GM23338 (cell line): ENCODE measurements at regions not wholly inside any gene's neighbourhood (a gene's known extent, or its start where the extent isn't known, plus 50 kb on each side); places are given as distances from the start of the nearest gene placed in this dataset.

ENCODE experiments used
- POLR2AphosphoS5 ChIP-seq: IDR thresholded peaks from 2 replicates; pipeline ENCODE4 v1.6.1; 2016; ENCODE audit warnings: antibody characterized with exemption, low read depth
- TF ChIP-seq, protein P1 (sequence below), 2 experiments: fragments of 200-600 bp in 1 of 2; sonication (generic) in 1 of 2; conservative IDR thresholded peaks; 2 replicates each; pipeline versions ENCODE4 v1.5.1 to v1.6.1; 2016 to 2017; ENCODE audit warnings: antibody characterized with exemption in 2 of 2, low read depth in 2 of 2, mild to moderate bottlenecking in 2 of 2, moderate library complexity in 1 of 2

DNA sequence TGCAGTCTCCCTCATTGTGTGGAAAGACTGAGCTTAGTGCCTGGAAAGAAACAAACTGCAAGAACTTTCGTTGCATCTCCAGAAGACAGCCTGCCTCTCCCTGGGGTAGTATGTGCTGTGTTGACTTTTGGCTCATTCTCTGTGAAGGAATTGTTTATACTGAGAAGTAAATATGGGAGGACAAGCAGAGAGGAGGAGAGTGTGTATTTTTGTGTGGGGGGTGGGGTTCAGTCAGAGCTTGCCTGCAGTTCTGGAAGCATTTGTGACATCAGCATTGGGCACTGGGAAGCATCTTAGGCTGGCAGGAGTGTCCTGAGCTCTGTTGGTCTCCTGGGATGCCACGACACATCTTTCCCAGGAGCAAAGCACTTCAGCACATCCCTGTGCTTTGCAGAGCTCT is 147.9 kb downstream of the HS3ST3B1 start:
- TF ChIP-seq POLR2AphosphoS5, result no peak
- TF ChIP-seq, protein P1, sequence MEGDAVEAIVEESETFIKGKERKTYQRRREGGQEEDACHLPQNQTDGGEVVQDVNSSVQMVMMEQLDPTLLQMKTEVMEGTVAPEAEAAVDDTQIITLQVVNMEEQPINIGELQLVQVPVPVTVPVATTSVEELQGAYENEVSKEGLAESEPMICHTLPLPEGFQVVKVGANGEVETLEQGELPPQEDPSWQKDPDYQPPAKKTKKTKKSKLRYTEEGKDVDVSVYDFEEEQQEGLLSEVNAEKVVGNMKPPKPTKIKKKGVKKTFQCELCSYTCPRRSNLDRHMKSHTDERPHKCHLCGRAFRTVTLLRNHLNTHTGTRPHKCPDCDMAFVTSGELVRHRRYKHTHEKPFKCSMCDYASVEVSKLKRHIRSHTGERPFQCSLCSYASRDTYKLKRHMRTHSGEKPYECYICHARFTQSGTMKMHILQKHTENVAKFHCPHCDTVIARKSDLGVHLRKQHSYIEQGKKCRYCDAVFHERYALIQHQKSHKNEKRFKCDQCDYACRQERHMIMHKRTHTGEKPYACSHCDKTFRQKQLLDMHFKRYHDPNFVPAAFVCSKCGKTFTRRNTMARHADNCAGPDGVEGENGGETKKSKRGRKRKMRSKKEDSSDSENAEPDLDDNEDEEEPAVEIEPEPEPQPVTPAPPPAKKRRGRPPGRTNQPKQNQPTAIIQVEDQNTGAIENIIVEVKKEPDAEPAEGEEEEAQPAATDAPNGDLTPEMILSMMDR (conservative IDR thresholded peaks at IDR 0.05; ENCODE audit: low read depth in 2 of 2), result no peak
